Breast epithelium (tissue), 3 donors: ENCODE measurements at regions not wholly inside any gene's neighbourhood (a gene's known extent, or its start where the extent isn't known, plus 50 kb on each side); places are given as distances from the start of the nearest gene placed in this dataset.

Experiments
- CTCF ChIP-seq, 3 donors: fragments of 450-650 bp; IDR thresholded peaks; one replicate each; pipeline ENCODE4 v1.5.1; 2016 to 2017; ENCODE audit warnings: antibody characterized with exemption in 3 of 3, mild to moderate bottlenecking in 3 of 3, moderate library complexity in 3 of 3
- POLR2A ChIP-seq: fragments of 450-650 bp; IDR thresholded peaks from one replicate; pipeline ENCODE4 v1.6.1; 2016; ENCODE audit warnings: antibody characterized with exemption, mild to moderate bottlenecking, moderate library complexity

GRCh38 chr1:57857809-57858208, 433.9 kb upstream of the DAB1 start:
- TF ChIP-seq CTCF (IDR thresholded peaks at IDR 0.05) (no peak), POLR2A (no peak)
